Nephron progenitor cell (in vitro differentiated cells): ENCODE measurements at regions not wholly inside any gene's neighbourhood (a gene's known extent, or its start where the extent isn't known, plus 50 kb on each side); places are given as distances from the start of the nearest gene placed in this dataset.

Experiments used
- DNase-seq: peaks from one replicate; pipeline ENCODE4 v3.0.0; 2021
- H3K27ac Mint-ChIP-seq: 2 replicates; pipeline ENCODE4 v1.8.0; 2021; ENCODE audit warnings: mild to moderate bottlenecking, moderate library complexity, mixed read lengths
- H3K27me3 Mint-ChIP-seq: 2 replicates; pipeline ENCODE4 v1.8.0; 2021; ENCODE audit warnings: mild to moderate bottlenecking, low read depth, mixed read lengths; ENCODE audit not compliant: poor library complexity
- H3K36me3 Mint-ChIP-seq: 2 replicates; pipeline ENCODE4 v1.8.0; 2021; ENCODE audit warnings: low read depth, mixed read lengths
- H3K4me1 Mint-ChIP-seq: 2 replicates; pipeline ENCODE4 v1.8.0; 2021; ENCODE audit warnings: mixed read lengths
- H3K4me3 Mint-ChIP-seq: 2 replicates; pipeline ENCODE4 v1.8.0; 2021; ENCODE audit warnings: mild to moderate bottlenecking, moderate library complexity, mixed read lengths
- H3K9me3 Mint-ChIP-seq: 2 replicates; pipeline ENCODE4 v1.8.0; 2021; ENCODE audit warnings: mild to moderate bottlenecking, moderate library complexity, mixed read lengths
- CTCF ChIP-seq: fragments of 200-600 bp; sonication (generic); IDR thresholded peaks from 2 replicates; pipeline ENCODE4 v1.5.0; 2021; ENCODE audit warnings: antibody characterized with exemption

GRCh38 chr5:5777013-5777412 lies 354.5 kb downstream of the ICE1 start:
- H3K27ac Mint-ChIP-seq, result no peak overlapping the region
- TF ChIP-seq CTCF, result no peak

GRCh38 chr5:5772202-5772601 lies 349.7 kb downstream of the ICE1 start:
- no peaks in the 10 kb centered on the region for H3K9me3 Mint-ChIP-seq
- no peak for TF ChIP-seq CTCF
- no peaks in the 10 kb centered on the region for H3K36me3 Mint-ChIP-seq
- H3K4me3 Mint-ChIP-seq, result no peak overlapping the region
- peaks cover 16% of the 10 kb centered on the region for H3K27me3 Mint-ChIP-seq
- no peak overlapping the region for H3K27ac Mint-ChIP-seq
- peaks cover 26% of the 10 kb centered on the region for H3K4me1 Mint-ChIP-seq
- no peak for DNase-seq

More at GRCh38 chr5:5777013-5777412, 354.5 kb downstream of the ICE1 start:
- H3K9me3 Mint-ChIP-seq, result no peaks in the 10 kb centered on the region
- no peaks in the 10 kb centered on the region for H3K36me3 Mint-ChIP-seq
- peaks cover 16% of the 10 kb centered on the region for H3K27me3 Mint-ChIP-seq
- H3K4me3 Mint-ChIP-seq, result no peak overlapping the region
- no peak for DNase-seq
- H3K4me1 Mint-ChIP-seq, result no peaks in the 10 kb centered on the region

- peaks cover 26% of the 10 kb centered on the region for H3K4me1 Mint-ChIP-seq
- H3K36me3 Mint-ChIP-seq, result no peaks in the 10 kb centered on the region
- no peak overlapping the region for H3K4me3 Mint-ChIP-seq
- no peak overlapping the region for H3K27ac Mint-ChIP-seq
- no peaks in the 10 kb centered on the region for H3K9me3 Mint-ChIP-seq
- no peak for TF ChIP-seq CTCF
- DNase-seq, result no peak
- peaks cover 9% of the 10 kb centered on the region for H3K27me3 Mint-ChIP-seq
These were observed 348.3 kb downstream of the ICE1 start for GRCh38 chr5:5770825-5771224.

- TF ChIP-seq CTCF, result no peak
- Mint-ChIP-seq H3K36me3 (no peaks in the 10 kb centered on the region), H3K9me3 (no peaks in the 10 kb centered on the region)
These were observed 344.9 kb downstream of the ICE1 start for GRCh38 chr5:5767286-5767928.

GRCh38 chr5:5765066-5765850 lies 342.8 kb downstream of the ICE1 start:
- TF ChIP-seq CTCF, result no peak
- Mint-ChIP-seq H3K27me3 (peaks cover 7% of the 10 kb centered on the region), H3K36me3 (no peaks in the 10 kb centered on the region), H3K27ac (no peak overlapping the region), H3K4me3 (no peak overlapping the region), H3K9me3 (no peaks in the 10 kb centered on the region), H3K4me1 (peaks cover 22% of the 10 kb centered on the region)
- no peak for DNase-seq

More at GRCh38 chr5:5767286-5767928, 344.9 kb downstream of the ICE1 start:
- peaks cover 26% of the 10 kb centered on the region for H3K4me1 Mint-ChIP-seq
- H3K27me3 Mint-ChIP-seq, result peaks cover 10% of the 10 kb centered on the region
- DNase-seq, result no peak
- H3K27ac Mint-ChIP-seq, result no peak overlapping the region
- H3K4me3 Mint-ChIP-seq, result no peak overlapping the region
